ENCODE measurements at regions not wholly inside any gene's neighbourhood (a gene's known extent, or its start where the extent isn't known, plus 50 kb on each side); places are given as distances from the start of the nearest gene placed in this dataset.

DNA sequence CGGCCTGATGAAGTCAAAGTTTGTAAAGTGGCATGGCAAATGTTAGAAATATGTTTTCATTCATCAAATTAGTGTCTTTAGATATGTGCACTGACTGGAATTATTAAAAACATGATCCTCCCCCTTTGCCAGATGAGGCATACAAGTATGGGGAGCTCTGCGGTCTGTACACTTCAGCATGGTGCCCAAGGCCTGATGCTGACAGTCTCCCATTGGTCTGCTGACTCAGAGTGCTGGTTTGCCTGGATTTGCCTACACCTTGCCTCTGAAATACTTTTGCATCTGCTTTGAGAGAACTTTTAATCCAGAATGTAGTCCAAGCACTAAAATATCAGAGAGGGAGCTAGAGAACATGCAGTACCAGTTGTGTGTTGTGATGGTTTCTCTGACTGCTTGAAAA is 354.3 kb upstream of the ACTBL2 start:
- no peak overlapping the region for H3K9ac ChIP-seq (ENCODE audit: low read depth in 1 of 2, low read length in 2 of 2)
- no peak for TF ChIP-seq SP1 (IDR thresholded peaks at IDR 0.05)
- TF ChIP-seq, protein P1, sequence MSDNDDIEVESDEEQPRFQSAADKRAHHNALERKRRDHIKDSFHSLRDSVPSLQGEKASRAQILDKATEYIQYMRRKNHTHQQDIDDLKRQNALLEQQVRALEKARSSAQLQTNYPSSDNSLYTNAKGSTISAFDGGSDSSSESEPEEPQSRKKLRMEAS (IDR thresholded peaks at IDR 0.05) = no peak
- TF ChIP-seq, protein P2, sequence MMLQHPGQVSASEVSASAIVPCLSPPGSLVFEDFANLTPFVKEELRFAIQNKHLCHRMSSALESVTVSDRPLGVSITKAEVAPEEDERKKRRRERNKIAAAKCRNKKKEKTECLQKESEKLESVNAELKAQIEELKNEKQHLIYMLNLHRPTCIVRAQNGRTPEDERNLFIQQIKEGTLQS (IDR thresholded peaks at IDR 0.05) = no peak
- no peak for TF ChIP-seq FOXA2 (IDR thresholded peaks at IDR 0.05)
- no peak for TF ChIP-seq GABPA (IDR thresholded peaks at IDR 0.05 in 1 of 2, conservative IDR thresholded peaks at IDR 0.05 in 1 of 2)
- no peak for TF ChIP-seq EGR1 (IDR thresholded peaks at IDR 0.05; ENCODE audit: low read depth in 2 of 2)
- no peak for TF ChIP-seq TAF1 (conservative IDR thresholded peaks at IDR 0.05)
- TF ChIP-seq JUND (IDR thresholded peaks at IDR 0.05) = no peak
- no peak for TF ChIP-seq FOXA1 (IDR thresholded peaks at IDR 0.05)
- TF ChIP-seq HNF4A (conservative IDR thresholded peaks at IDR 0.05) = no peak
- TF ChIP-seq HNF4G (IDR thresholded peaks at IDR 0.05) = no peak
- no peak for TF ChIP-seq NR2F2 (IDR thresholded peaks at IDR 0.05)
- TF ChIP-seq, protein P3, sequence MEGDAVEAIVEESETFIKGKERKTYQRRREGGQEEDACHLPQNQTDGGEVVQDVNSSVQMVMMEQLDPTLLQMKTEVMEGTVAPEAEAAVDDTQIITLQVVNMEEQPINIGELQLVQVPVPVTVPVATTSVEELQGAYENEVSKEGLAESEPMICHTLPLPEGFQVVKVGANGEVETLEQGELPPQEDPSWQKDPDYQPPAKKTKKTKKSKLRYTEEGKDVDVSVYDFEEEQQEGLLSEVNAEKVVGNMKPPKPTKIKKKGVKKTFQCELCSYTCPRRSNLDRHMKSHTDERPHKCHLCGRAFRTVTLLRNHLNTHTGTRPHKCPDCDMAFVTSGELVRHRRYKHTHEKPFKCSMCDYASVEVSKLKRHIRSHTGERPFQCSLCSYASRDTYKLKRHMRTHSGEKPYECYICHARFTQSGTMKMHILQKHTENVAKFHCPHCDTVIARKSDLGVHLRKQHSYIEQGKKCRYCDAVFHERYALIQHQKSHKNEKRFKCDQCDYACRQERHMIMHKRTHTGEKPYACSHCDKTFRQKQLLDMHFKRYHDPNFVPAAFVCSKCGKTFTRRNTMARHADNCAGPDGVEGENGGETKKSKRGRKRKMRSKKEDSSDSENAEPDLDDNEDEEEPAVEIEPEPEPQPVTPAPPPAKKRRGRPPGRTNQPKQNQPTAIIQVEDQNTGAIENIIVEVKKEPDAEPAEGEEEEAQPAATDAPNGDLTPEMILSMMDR (IDR thresholded peaks at IDR 0.05; ENCODE audit: low read depth, low read length, missing input control) = no peak
- no peak for TF ChIP-seq RXRA (IDR thresholded peaks at IDR 0.05)
- TF ChIP-seq, protein P4, sequence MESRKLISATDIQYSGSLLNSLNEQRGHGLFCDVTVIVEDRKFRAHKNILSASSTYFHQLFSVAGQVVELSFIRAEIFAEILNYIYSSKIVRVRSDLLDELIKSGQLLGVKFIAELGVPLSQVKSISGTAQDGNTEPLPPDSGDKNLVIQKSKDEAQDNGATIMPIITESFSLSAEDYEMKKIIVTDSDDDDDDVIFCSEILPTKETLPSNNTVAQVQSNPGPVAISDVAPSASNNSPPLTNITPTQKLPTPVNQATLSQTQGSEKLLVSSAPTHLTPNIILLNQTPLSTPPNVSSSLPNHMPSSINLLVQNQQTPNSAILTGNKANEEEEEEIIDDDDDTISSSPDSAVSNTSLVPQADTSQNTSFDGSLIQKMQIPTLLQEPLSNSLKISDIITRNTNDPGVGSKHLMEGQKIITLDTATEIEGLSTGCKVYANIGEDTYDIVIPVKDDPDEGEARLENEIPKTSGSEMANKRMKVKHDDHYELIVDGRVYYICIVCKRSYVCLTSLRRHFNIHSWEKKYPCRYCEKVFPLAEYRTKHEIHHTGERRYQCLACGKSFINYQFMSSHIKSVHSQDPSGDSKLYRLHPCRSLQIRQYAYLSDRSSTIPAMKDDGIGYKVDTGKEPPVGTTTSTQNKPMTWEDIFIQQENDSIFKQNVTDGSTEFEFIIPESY (IDR thresholded peaks at IDR 0.05) = no peak
- no peak for TF ChIP-seq REST (IDR thresholded peaks at IDR 0.05)
- no peak for TF ChIP-seq YY1 (IDR thresholded peaks at IDR 0.05)
- no peak for TF ChIP-seq RAD21 (IDR thresholded peaks at IDR 0.05)
- H3K36me3 ChIP-seq (ENCODE audit: control insufficient read depth in 4 of 4, insufficient read depth in 3 of 4, low read depth in 1 of 4, low read length in 3 of 4) = no peaks in the 10 kb centered on the region
- no peak for DNase-seq (ENCODE audit: low spot score)
- 97% methylated on average over 2 of the region's 2 CpGs for WGBS
- H3K9me3 ChIP-seq (ENCODE audit: control insufficient read depth in 4 of 4, low read length in 3 of 4) = no peaks in the 10 kb centered on the region
- no peak overlapping the region for H3K4me3 ChIP-seq (ENCODE audit: low read depth in 1 of 3, low read length in 3 of 3)
- H3K4me1 ChIP-seq (ENCODE audit: control insufficient read depth in 4 of 4, insufficient read depth in 4 of 4, low read length in 3 of 4) = no peaks in the 10 kb centered on the region
- H3K27ac ChIP-seq (ENCODE audit: low read depth in 1 of 2, low read length in 2 of 2) = no peak overlapping the region
- no peaks in the 10 kb centered on the region for H3K27me3 ChIP-seq (ENCODE audit: control insufficient read depth in 4 of 4, insufficient read depth in 4 of 4, low read length in 3 of 4)

All from liver (tissue), 8 donors.